ENCODE measurements at regions not wholly inside any gene's neighbourhood (a gene's known extent, or its start where the extent isn't known, plus 50 kb on each side); places are given as distances from the start of the nearest gene placed in this dataset.

DNA sequence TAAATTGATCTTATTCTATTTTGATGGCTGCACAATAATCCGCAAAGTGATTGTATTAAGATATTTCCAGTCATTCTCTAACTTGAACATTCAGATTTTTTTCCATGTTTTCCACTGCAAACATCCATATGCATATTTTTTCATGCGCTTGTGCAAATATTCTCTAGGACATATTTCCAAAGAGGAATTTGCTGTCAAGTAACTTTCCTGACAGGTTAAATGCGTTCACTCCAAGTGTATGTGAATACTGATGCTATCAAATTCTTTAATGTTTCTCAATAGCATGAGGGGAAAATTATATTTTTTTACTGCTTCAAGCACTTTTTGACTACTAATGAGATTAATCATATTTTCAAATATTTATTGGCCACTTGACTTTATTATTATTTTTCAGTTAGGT lies 135.3 kb upstream of the LGR5 start:
- Histone ChIP-seq H3K4me3 (ENCODE audit: low read length in 2 of 2) (no peak overlapping the region), H3K9me3 (ENCODE audit: control insufficient read depth in 2 of 2, insufficient read depth in 1 of 2, low read length in 1 of 2) (no peaks in the 10 kb centered on the region)
- no peak for DNase-seq (ENCODE audit: low read depth in 6 of 9, low spot score in 9 of 9)

GRCh38 chr12:71303199-71303598 lies 136.4 kb upstream of the LGR5 start:
- Histone ChIP-seq H3K27ac (ENCODE audit: low read depth in 1 of 2, low read length in 1 of 2) (no peak overlapping the region), H3K36me3 (ENCODE audit: control insufficient read depth in 2 of 2, insufficient read depth in 2 of 2, low read length in 1 of 2) (no peaks in the 10 kb centered on the region), H3K4me3 (ENCODE audit: low read length in 2 of 2) (no peak overlapping the region), H3K4me1 (ENCODE audit: control insufficient read depth in 2 of 2, insufficient read depth in 2 of 2, low read length in 2 of 2) (no peaks in the 10 kb centered on the region), H3K9me3 (ENCODE audit: control insufficient read depth in 2 of 2, insufficient read depth in 1 of 2, low read length in 1 of 2) (no peaks in the 10 kb centered on the region), H3K27me3 (ENCODE audit: control insufficient read depth in 2 of 2, insufficient read depth in 1 of 2, low read length in 1 of 2) (no peaks in the 10 kb centered on the region)
- no peak for DNase-seq (ENCODE audit: low read depth in 6 of 9, low spot score in 9 of 9)

More for the DNA sequence above, 135.3 kb upstream of the LGR5 start:
- Histone ChIP-seq H3K27me3 (ENCODE audit: control insufficient read depth in 2 of 2, insufficient read depth in 1 of 2, low read length in 1 of 2) (no peaks in the 10 kb centered on the region), H3K4me1 (ENCODE audit: control insufficient read depth in 2 of 2, insufficient read depth in 2 of 2, low read length in 2 of 2) (no peaks in the 10 kb centered on the region), H3K36me3 (ENCODE audit: control insufficient read depth in 2 of 2, insufficient read depth in 2 of 2, low read length in 1 of 2) (no peaks in the 10 kb centered on the region), H3K27ac (ENCODE audit: low read depth in 1 of 2, low read length in 1 of 2) (no peak overlapping the region)
- 97% methylated on average over 3 of the region's 3 CpGs for WGBS

DNA sequence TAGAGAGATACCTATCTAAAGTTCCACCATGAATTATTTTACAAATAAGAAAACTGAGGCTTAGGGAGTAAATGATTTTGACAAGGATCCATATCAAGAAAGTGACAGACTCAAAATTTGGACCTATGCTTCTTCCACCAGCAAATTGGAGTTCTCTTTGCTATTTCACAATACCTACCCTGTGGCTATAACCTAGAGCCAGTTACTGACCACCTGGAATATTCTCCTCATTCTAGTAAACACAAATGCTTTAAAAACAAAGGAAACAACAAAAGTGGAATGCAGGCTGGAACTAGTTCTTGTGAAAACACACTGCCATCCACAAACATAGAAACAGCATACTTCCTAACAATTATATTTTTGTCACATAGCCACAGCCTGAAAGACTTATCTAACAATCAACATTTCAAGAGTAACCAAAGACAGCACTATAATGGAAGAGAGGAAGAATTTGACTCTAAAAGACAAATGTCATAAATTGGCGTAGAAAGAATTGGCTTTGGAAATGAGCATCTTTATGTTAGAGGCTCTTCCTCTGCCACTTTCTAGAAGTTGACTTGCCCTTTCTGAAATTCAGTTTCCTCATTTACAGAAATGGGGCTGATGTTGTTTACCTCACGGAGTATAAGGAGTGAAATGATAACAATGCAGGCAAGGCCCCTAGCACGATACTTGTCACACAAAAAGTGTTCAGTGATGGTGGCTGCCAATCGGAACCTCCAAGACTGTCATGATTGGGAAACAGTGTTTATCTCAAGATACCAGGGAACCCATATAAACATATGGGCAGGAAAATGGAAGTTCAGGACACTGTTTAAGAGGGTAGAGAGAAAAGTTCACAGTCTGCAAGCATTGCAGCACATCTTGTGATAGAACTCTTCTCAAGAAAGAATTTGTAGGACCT lies 138.6 kb upstream of the LGR5 start:
- H3K36me3 ChIP-seq (ENCODE audit: control insufficient read depth in 2 of 2, insufficient read depth in 2 of 2, low read length in 1 of 2) = no peaks in the 10 kb centered on the region
- no peaks in the 10 kb centered on the region for H3K9me3 ChIP-seq (ENCODE audit: control insufficient read depth in 2 of 2, insufficient read depth in 1 of 2, low read length in 1 of 2)
- no peaks in the 10 kb centered on the region for H3K27me3 ChIP-seq (ENCODE audit: control insufficient read depth in 2 of 2, insufficient read depth in 1 of 2, low read length in 1 of 2)
- no peaks in the 10 kb centered on the region for H3K4me1 ChIP-seq (ENCODE audit: control insufficient read depth in 2 of 2, insufficient read depth in 2 of 2, low read length in 2 of 2)
- WGBS = 96% methylated on average over 4 of the region's 4 CpGs
- no peak for DNase-seq (ENCODE audit: low read depth in 6 of 9, low spot score in 9 of 9)
- H3K27ac ChIP-seq (ENCODE audit: low read depth in 1 of 2, low read length in 1 of 2) = no peak overlapping the region
- no peak overlapping the region for H3K4me3 ChIP-seq (ENCODE audit: low read length in 2 of 2)

DNA sequence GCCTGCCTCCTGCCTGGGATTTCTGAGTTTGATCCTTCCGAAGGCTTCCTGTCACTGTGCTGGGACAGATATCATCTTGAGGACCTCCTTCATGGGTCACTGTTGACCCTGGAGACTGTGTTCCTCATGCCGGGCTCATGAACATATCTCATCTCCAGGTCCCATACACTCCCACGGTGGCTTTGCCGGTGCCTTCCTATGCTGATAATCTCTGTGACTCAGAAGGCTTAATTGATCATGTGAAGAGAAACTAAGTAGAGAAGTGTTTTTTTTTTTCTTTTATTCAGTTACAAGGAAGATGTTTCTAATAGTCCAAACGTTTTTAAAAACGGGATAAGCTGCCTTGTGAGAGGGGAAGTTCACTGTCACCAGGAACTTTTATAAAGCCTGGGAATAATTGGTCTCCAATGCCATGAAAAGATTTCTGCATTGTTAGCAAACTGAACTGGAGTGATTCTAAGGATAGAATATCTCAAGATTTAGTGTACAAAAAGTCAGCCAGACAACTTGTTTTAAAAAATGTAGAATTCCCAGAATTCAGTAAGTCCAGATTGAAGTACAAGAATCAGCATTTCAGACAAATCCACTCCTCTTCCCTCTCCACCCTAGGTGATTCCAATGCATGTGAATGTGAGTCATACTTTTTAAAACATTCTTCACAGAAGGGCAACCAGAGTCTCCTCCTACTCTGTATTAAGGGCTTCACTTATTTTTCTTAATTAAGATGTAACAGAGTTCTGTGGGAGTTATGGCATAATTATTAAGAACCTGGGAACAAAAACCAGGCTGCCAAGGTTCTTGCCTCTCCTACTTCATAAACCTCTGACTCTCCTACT lies 139.8 kb upstream of the LGR5 start:
- Histone ChIP-seq H3K27ac (ENCODE audit: low read depth in 1 of 2, low read length in 1 of 2) (no peak overlapping the region), H3K36me3 (ENCODE audit: control insufficient read depth in 2 of 2, insufficient read depth in 2 of 2, low read length in 1 of 2) (no peaks in the 10 kb centered on the region), H3K4me3 (ENCODE audit: low read length in 2 of 2) (no peak overlapping the region), H3K9me3 (ENCODE audit: control insufficient read depth in 2 of 2, insufficient read depth in 1 of 2, low read length in 1 of 2) (no peaks in the 10 kb centered on the region), H3K4me1 (ENCODE audit: control insufficient read depth in 2 of 2, insufficient read depth in 2 of 2, low read length in 2 of 2) (no peaks in the 10 kb centered on the region), H3K27me3 (ENCODE audit: control insufficient read depth in 2 of 2, insufficient read depth in 1 of 2, low read length in 1 of 2) (no peaks in the 10 kb centered on the region)
- DNase-seq (ENCODE audit: low read depth in 6 of 9, low spot score in 9 of 9) = no peak
- WGBS = 93% methylated on average over 6 of the region's 6 CpGs

GRCh38 chr12:71297930-71298329 lies 140.1 kb upstream of the TSPAN8 start:
- Histone ChIP-seq H3K4me3 (ENCODE audit: low read length in 2 of 2) (no peak overlapping the region), H3K9me3 (ENCODE audit: control insufficient read depth in 2 of 2, insufficient read depth in 1 of 2, low read length in 1 of 2) (no peaks in the 10 kb centered on the region), H3K4me1 (ENCODE audit: control insufficient read depth in 2 of 2, insufficient read depth in 2 of 2, low read length in 2 of 2) (no peaks in the 10 kb centered on the region), H3K36me3 (ENCODE audit: control insufficient read depth in 2 of 2, insufficient read depth in 2 of 2, low read length in 1 of 2) (no peaks in the 10 kb centered on the region), H3K27me3 (ENCODE audit: control insufficient read depth in 2 of 2, insufficient read depth in 1 of 2, low read length in 1 of 2) (no peaks in the 10 kb centered on the region), H3K27ac (ENCODE audit: low read depth in 1 of 2, low read length in 1 of 2) (no peak overlapping the region)
- DNase-seq (ENCODE audit: low read depth in 6 of 9, low spot score in 9 of 9) = no peak

DNA sequence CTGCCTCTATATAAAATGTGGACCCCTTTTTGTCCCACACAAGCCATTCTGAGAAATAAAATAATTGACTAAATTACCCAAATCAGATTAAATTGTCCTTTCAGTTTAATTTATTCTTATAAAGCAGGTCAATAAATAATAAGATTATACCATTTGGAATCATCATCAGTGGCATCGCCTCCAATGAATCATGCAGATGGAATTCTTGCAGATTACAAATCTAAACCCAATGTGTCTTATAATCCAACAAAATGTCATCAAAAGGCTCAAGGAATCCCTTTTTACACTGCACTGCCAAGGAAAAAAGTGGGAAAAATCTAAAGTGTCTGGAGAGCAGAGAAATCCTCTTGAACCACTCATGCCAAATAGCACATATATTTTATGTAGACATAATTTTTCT lies 138.2 kb upstream of the TSPAN8 start:
- no peak overlapping the region for H3K27ac ChIP-seq (ENCODE audit: low read depth in 1 of 2, low read length in 1 of 2)
- H3K36me3 ChIP-seq (ENCODE audit: control insufficient read depth in 2 of 2, insufficient read depth in 2 of 2, low read length in 1 of 2) = no peaks in the 10 kb centered on the region
- peaks cover 0 to 5% of the 10 kb centered on the region in 2 donors for H3K9me3 ChIP-seq (ENCODE audit: control insufficient read depth in 2 of 2, insufficient read depth in 1 of 2, low read length in 1 of 2)
- H3K27me3 ChIP-seq (ENCODE audit: control insufficient read depth in 2 of 2, insufficient read depth in 1 of 2, low read length in 1 of 2) = no peaks in the 10 kb centered on the region
- no peak for DNase-seq (ENCODE audit: low read depth in 6 of 9, low spot score in 9 of 9)
- H3K4me1 ChIP-seq (ENCODE audit: control insufficient read depth in 2 of 2, insufficient read depth in 2 of 2, low read length in 2 of 2) = no peaks in the 10 kb centered on the region
- WGBS = 100% methylated on average over 1 of the region's 1 CpG
- H3K4me3 ChIP-seq (ENCODE audit: low read length in 2 of 2) = no peak overlapping the region

- Histone ChIP-seq H3K27me3 (ENCODE audit: control insufficient read depth in 2 of 2, insufficient read depth in 1 of 2, low read length in 1 of 2) (no peaks in the 10 kb centered on the region), H3K4me1 (ENCODE audit: control insufficient read depth in 2 of 2, insufficient read depth in 2 of 2, low read length in 2 of 2) (no peaks in the 10 kb centered on the region), H3K9me3 (ENCODE audit: control insufficient read depth in 2 of 2, insufficient read depth in 1 of 2, low read length in 1 of 2) (peaks cover 0 to 5% of the 10 kb centered on the region in 2 donors), H3K27ac (ENCODE audit: low read depth in 1 of 2, low read length in 1 of 2) (no peak overlapping the region), H3K4me3 (ENCODE audit: low read length in 2 of 2) (no peak overlapping the region), H3K36me3 (ENCODE audit: control insufficient read depth in 2 of 2, insufficient read depth in 2 of 2, low read length in 1 of 2) (no peaks in the 10 kb centered on the region)
- DNase-seq (ENCODE audit: low read depth in 6 of 9, low spot score in 9 of 9) = no peak
- 98% methylated on average over 2 of the region's 2 CpGs for WGBS
Measured at GRCh38 chr12:71291746-71292145, 133.9 kb upstream of the TSPAN8 start.

DNA sequence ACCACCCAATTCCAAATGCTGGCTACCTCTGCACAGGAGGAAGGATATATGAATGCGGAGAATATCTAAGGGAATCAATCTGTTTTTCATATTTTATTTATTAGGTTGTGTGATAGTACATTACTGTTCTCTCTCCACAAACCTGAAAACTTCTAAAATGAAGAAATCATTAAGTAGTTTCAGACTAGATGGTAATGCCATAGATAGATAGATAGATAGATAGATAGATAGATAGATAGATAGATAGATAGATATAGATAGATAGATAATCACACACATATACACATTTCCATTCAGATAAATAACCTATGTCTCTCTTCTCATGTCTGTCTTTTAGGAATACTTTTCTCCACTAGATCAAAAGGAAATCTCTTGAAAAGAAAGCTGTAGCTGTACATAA lies 126.1 kb upstream of the TSPAN8 start:
- DNase-seq (ENCODE audit: low read depth in 6 of 9, low spot score in 9 of 9) = no peak
- H3K36me3 ChIP-seq (ENCODE audit: control insufficient read depth in 2 of 2, insufficient read depth in 2 of 2, low read length in 1 of 2) = no peaks in the 10 kb centered on the region
- H3K27ac ChIP-seq (ENCODE audit: low read depth in 1 of 2, low read length in 1 of 2) = no peak overlapping the region
- no peak overlapping the region for H3K4me3 ChIP-seq (ENCODE audit: low read length in 2 of 2)
- H3K4me1 ChIP-seq (ENCODE audit: control insufficient read depth in 2 of 2, insufficient read depth in 2 of 2, low read length in 2 of 2) = no peaks in the 10 kb centered on the region
- 97% methylated on average over 1 of the region's 1 CpG for WGBS
- H3K9me3 ChIP-seq (ENCODE audit: control insufficient read depth in 2 of 2, insufficient read depth in 1 of 2, low read length in 1 of 2) = no peaks in the 10 kb centered on the region
- no peaks in the 10 kb centered on the region for H3K27me3 ChIP-seq (ENCODE audit: control insufficient read depth in 2 of 2, insufficient read depth in 1 of 2, low read length in 1 of 2)

DNA sequence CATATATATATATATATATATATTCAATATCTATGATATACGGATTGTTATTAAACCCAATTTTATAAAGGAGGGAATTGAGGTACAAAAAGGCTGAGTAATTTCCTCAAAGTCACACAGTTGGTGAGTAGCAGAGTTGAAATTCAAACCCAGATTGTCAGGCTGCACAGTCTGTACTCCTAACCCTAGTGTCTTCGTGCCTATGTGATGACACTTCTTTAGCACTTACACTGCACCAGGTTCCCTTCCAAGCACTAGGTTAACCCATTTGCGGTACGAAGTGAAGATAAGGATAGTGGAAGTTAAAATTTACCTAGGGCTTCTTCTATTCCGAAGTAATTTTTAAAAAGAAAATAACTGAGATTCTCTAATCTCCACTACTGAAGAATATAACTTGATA lies 125.1 kb upstream of the TSPAN8 start:
- no peaks in the 10 kb centered on the region for H3K4me1 ChIP-seq (ENCODE audit: control insufficient read depth in 2 of 2, insufficient read depth in 2 of 2, low read length in 2 of 2)
- no peak overlapping the region for H3K27ac ChIP-seq (ENCODE audit: low read depth in 1 of 2, low read length in 1 of 2)
- no peaks in the 10 kb centered on the region for H3K9me3 ChIP-seq (ENCODE audit: control insufficient read depth in 2 of 2, insufficient read depth in 1 of 2, low read length in 1 of 2)
- DNase-seq (ENCODE audit: low read depth in 6 of 9, low spot score in 9 of 9) = no peak
- H3K27me3 ChIP-seq (ENCODE audit: control insufficient read depth in 2 of 2, insufficient read depth in 1 of 2, low read length in 1 of 2) = no peaks in the 10 kb centered on the region
- 96% methylated on average over 5 of the region's 5 CpGs for WGBS
- no peak overlapping the region for H3K4me3 ChIP-seq (ENCODE audit: low read length in 2 of 2)
- H3K36me3 ChIP-seq (ENCODE audit: control insufficient read depth in 2 of 2, insufficient read depth in 2 of 2, low read length in 1 of 2) = no peaks in the 10 kb centered on the region
